Erythroblast (primary cell): ENCODE measurements at regions not wholly inside any gene's neighbourhood (a gene's known extent, or its start where the extent isn't known, plus 50 kb on each side); places are given as distances from the start of the nearest gene placed in this dataset.

Experiments
- GATA1 ChIP-seq: IDR thresholded peaks from 2 replicates; pipeline ENCODE4 v1.6.1; 2011; ENCODE audit warnings: low read depth, mild to moderate bottlenecking, control low read depth, low read length, moderate library complexity
- POLR2A ChIP-seq: IDR thresholded peaks from 2 replicates; pipeline ENCODE4 v1.6.1; 2011; ENCODE audit warnings: mild to moderate bottlenecking, low read length

DNA sequence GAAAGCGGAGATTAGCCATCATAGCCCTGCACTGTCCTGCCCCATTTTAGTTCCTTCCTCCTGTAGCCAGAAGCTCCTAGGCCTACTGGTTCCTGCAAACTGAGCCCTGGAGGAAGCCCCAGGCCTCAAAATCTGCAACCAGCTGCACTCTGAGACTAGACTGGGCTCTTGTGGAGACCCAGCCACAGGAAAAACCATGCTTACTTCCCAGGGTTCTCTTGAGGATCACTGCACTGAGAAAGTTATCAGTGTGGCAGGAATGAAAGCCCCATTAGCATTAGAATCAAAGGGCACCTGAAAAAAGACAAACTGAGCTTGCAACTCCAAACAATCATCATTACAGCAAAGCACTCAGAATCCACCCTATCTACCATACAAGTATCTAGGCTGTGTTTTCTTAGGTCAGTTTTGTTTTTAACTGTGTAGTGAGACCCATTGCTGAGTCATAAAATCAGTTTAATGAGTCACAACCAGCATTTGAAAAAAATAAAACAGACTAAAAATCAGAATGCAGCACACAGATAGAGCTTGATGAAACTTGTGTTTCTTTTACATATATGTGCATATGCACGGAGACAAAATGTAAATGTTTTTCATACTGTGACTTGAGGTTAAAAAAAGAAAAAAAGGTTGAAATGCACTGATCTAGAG is 91.0 kb downstream of the UNC5CL start:
- no peak for TF ChIP-seq POLR2A
- TF ChIP-seq GATA1, result no peak
